ENCODE measurements at regions not wholly inside any gene's neighbourhood (a gene's known extent, or its start where the extent isn't known, plus 50 kb on each side); places are given as distances from the start of the nearest gene placed in this dataset.

DNA sequence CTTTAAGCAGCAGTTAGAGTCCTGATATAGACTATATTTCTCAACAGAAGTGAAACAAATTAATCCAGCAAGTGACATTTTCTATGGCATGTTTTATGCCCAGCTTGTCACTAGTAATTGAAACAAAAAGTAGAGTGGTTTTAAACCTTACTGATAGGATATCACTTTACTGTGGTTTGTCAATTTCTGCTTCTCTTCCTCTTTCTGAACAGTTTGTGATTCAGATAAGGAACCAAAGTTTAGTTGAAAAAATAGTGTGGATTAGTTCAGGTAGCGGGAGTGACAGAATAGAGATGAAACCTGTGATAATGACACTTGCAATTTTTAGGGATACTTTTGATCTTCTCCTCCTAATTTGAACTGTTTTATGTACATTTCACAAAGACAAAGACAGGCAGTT, 485.7 kb upstream of the EDIL3 start:
- ChIA-PET SMC1A (ENCODE audit: uncharacterized antibody, unreplicated experiment) (interaction anchor here (1.6 kb wide), 1 partner anchor 12 kb away, joined by 7 read pairs; no protein-coding TSS in a partner anchor), POLR2A (no interaction called here), CTCF (no interaction called here), RAD21 (ENCODE audit: unreplicated experiment) (no interaction called here)
- peak; percentile 80 for ATAC-seq
- Histone ChIP-seq H2AFZ (ENCODE audit: control insufficient read depth, low read depth, low read length) (no peak overlapping the region), H3K79me2 (ENCODE audit: control insufficient read depth, insufficient read depth, low read length) (no peaks in the 10 kb centered on the region), H3K4me1 (ENCODE audit: control insufficient read depth, insufficient read depth, low read length) (no peaks in the 10 kb centered on the region), H3K4me2 (ENCODE audit: control insufficient read depth, insufficient read depth) (no peak overlapping the region), H3K27me3 (replicated peaks in 1 of 2; ENCODE audit: control insufficient read depth in 2 of 2, insufficient read depth in 2 of 2, low read length in 1 of 2) (no peaks in the 10 kb centered on the region), H4K20me1 (ENCODE audit: control insufficient read depth, insufficient read depth) (no peaks in the 10 kb centered on the region), H3K36me3 (ENCODE audit: control insufficient read depth in 2 of 2, insufficient read depth in 2 of 2, low read length in 1 of 2) (no peaks in the 10 kb centered on the region), H3K27ac (ENCODE audit: control insufficient read depth, insufficient read depth) (no peak overlapping the region), H3K9me3 (replicated peaks; ENCODE audit: control insufficient read depth, insufficient read depth, low read length) (no peaks in the 10 kb centered on the region), H3K4me3 (no peak overlapping the region), H3K9ac (ENCODE audit: control insufficient read depth, insufficient read depth, low read length) (no peak overlapping the region)
- no peak for FAIRE-seq
- 0% methylated on average over 1 of the region's 1 CpG for WGBS (ENCODE audit: insufficient coverage, insufficient replicate concordance, low lambda C conversion rate, missing lambda C conversion rate)
- DNase-seq (ENCODE audit: low read depth, low spot score), result no peak
- TF ChIP-seq SPI1 (IDR thresholded peaks at IDR 0.05; ENCODE audit: borderline replicate concordance, insufficient read depth, low read depth, low read length) (peak; percentile 53; the same call in 1 of the 2 replicates), EGR1 (IDR thresholded peaks at IDR 0.05; ENCODE audit: borderline replicate concordance in 1 of 2, low read depth in 2 of 2, low read length in 2 of 2) (no peak), IKZF2 (IDR thresholded peaks at IDR 0.05) (peak in 1 of 2 experiments; percentile 21; a peak in 1 of 4 replicates), MTA3 (IDR thresholded peaks at IDR 0.05; ENCODE audit: borderline replicate concordance, low read length) (no peak)
- TF ChIP-seq, protein P1, sequence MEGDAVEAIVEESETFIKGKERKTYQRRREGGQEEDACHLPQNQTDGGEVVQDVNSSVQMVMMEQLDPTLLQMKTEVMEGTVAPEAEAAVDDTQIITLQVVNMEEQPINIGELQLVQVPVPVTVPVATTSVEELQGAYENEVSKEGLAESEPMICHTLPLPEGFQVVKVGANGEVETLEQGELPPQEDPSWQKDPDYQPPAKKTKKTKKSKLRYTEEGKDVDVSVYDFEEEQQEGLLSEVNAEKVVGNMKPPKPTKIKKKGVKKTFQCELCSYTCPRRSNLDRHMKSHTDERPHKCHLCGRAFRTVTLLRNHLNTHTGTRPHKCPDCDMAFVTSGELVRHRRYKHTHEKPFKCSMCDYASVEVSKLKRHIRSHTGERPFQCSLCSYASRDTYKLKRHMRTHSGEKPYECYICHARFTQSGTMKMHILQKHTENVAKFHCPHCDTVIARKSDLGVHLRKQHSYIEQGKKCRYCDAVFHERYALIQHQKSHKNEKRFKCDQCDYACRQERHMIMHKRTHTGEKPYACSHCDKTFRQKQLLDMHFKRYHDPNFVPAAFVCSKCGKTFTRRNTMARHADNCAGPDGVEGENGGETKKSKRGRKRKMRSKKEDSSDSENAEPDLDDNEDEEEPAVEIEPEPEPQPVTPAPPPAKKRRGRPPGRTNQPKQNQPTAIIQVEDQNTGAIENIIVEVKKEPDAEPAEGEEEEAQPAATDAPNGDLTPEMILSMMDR (IDR thresholded peaks at IDR 0.05 in 2 of 3, conservative IDR thresholded peaks at IDR 0.05 in 1 of 3; ENCODE audit: control insufficient read depth in 2 of 3, extremely low read depth in 1 of 3, insufficient read depth in 1 of 3, low read depth in 3 of 3, low read length in 3 of 3), result no peak
- TF ChIP-seq, protein P2, sequence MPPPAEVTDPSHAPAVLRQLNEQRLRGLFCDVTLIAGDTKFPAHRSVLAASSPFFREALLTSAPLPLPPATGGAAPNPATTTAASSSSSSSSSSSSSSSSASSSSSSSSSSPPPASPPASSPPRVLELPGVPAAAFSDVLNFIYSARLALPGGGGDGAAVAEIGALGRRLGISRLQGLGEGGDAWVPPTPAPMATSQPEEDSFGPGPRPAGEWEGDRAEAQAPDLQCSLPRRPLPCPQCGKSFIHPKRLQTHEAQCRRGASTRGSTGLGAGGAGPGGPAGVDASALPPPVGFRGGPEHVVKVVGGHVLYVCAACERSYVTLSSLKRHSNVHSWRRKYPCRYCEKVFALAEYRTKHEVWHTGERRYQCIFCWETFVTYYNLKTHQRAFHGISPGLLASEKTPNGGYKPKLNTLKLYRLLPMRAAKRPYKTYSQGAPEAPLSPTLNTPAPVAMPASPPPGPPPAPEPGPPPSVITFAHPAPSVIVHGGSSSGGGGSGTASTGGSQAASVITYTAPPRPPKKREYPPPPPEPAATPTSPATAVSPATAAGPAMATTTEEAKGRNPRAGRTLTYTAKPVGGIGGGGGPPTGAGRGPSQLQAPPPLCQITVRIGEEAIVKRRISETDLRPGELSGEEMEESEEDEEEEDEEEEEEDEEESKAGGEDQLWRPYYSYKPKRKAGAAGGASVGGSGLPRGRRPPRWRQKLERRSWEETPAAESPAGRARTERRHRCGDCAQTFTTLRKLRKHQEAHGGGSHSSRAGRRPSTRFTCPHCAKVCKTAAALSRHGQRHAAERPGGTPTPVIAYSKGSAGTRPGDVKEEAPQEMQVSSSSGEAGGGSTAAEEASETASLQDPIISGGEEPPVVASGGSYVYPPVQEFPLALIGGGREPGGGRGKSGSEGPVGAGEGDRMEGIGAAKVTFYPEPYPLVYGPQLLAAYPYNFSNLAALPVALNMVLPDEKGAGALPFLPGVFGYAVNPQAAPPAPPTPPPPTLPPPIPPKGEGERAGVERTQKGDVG (CRISPR knock-in tag; IDR thresholded peaks at IDR 0.05), result no peak
- in situ Hi-C loops (cut with MboI), result no loop called here
- no TSS peak for BruUV-seq (replicated peaks)
- intact Hi-C loops (cut with micrococcal nuclease; ENCODE audit: unreplicated experiment), result no loop called here
